Stimulated activated CD4-positive, alpha-beta T cell treated with anti-CD3 and anti-CD28 coated beads, Interleukin-12 subunit alpha, Interleukin-12 subunit beta, amount 100 ng/mL, for 24 hours (primary cell): ENCODE measurements at regions not wholly inside any gene's neighbourhood (a gene's known extent, or its start where the extent isn't known, plus 50 kb on each side); places are given as distances from the start of the nearest gene placed in this dataset.

Experiments
- DNase-seq, 2 experiments: peaks; one replicate each; pipeline ENCODE4 v3.0.0-alpha.2; 2020; ENCODE audit warnings: low read depth in 2 of 2

GRCh38 chr2:22579341-22579740, 805.6 kb upstream of the KLHL29 start:
- DNase-seq, result no peak

GRCh38 chr2:22582107-22582506, 802.9 kb upstream of the KLHL29 start:
- DNase-seq, result no peak

GRCh38 chr2:22596306-22596705, 788.7 kb upstream of the KLHL29 start:
- DNase-seq, result no peak

- DNase-seq, result no peak
These were observed 784.8 kb upstream of the KLHL29 start for GRCh38 chr2:22600156-22600555.

- DNase-seq, result no peak
These were observed 784.0 kb upstream of the KLHL29 start for GRCh38 chr2:22600999-22601398.

- no peak for DNase-seq
These were observed 780.8 kb upstream of the KLHL29 start for GRCh38 chr2:22604136-22604535.

- DNase-seq, result no peak
These were observed 768.9 kb upstream of the KLHL29 start for GRCh38 chr2:22616031-22616430.

GRCh38 chr2:22623620-22624019, 761.4 kb upstream of the KLHL29 start:
- no peak for DNase-seq

- DNase-seq, result no peak
These were observed 758.4 kb upstream of the KLHL29 start for GRCh38 chr2:22626621-22627020.

GRCh38 chr2:22628221-22628620, 756.8 kb upstream of the KLHL29 start:
- no peak for DNase-seq

GRCh38 chr2:22628906-22629305, 756.1 kb upstream of the KLHL29 start:
- DNase-seq, result no peak

- DNase-seq, result no peak
These were observed 750.8 kb upstream of the KLHL29 start for GRCh38 chr2:22634167-22634566.

GRCh38 chr2:22656426-22656825, 728.6 kb upstream of the KLHL29 start:
- DNase-seq, result no peak

GRCh38 chr2:22673529-22673928, 711.5 kb upstream of the KLHL29 start:
- no peak for DNase-seq

- DNase-seq, result no peak
These were observed 701.1 kb upstream of the KLHL29 start for GRCh38 chr2:22683914-22684313.

GRCh38 chr2:22690096-22690495, 694.9 kb upstream of the KLHL29 start:
- DNase-seq, result no peak

GRCh38 chr2:22691666-22692065, 693.3 kb upstream of the KLHL29 start:
- DNase-seq, result no peak

- DNase-seq, result no peak
These were observed 692.2 kb upstream of the KLHL29 start for GRCh38 chr2:22692746-22693145.

- DNase-seq, result no peak
These were observed 690.7 kb upstream of the KLHL29 start for GRCh38 chr2:22694300-22694699.

- DNase-seq, result no peak
These were observed 690.1 kb upstream of the KLHL29 start for GRCh38 chr2:22694856-22695255.

GRCh38 chr2:22697054-22697788, 687.8 kb upstream of the KLHL29 start:
- DNase-seq, result no peak

- DNase-seq, result no peak
These were observed 683.3 kb upstream of the KLHL29 start for GRCh38 chr2:22701561-22702160.

GRCh38 chr2:22703286-22703920, 681.6 kb upstream of the KLHL29 start:
- DNase-seq, result no peak
